ENCODE measurements at regions not wholly inside any gene's neighbourhood (a gene's known extent, or its start where the extent isn't known, plus 50 kb on each side); places are given as distances from the start of the nearest gene placed in this dataset.

DNA sequence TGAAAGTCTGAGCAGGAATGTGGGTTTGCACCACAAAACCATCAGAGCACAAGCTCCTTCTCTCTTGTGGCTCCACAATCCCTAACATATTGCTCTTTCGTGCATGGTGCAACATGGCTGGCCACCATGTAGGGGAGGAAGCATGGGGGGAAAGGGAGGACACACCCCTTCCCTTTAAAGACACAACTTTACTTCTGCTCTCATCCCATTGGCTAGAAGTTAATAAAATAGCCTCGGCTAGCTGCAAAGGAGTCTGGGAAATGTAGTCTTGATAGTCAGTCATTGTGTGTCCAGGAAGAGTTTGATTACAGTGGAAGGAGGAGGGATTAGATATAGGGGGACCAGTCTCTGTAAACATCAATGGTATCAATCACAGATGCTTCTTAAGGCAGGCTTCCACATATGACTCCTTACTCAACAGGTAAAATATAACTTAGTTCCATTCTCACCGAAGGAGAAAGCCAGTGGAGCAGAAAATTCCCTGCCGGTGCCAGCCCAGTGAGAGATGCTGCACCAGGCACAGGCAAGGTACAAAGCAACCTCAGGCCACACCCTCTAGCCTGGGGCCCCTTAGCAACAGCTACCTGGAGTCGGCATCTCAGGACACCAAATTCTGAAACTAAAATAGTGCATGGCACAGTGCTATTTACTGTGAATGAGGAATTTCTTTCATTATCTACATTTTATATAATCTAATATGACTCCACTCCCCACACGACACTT lies 124.7 kb upstream of the CTBP2 start:
- H3K27me3 ChIP-seq (replicated peaks; ENCODE audit: control insufficient read depth, insufficient read depth, low read length): no peaks in the 10 kb centered on the region
- intact Hi-C loops (cut with micrococcal nuclease; ENCODE audit: unreplicated experiment): no loop called here
- Mint-ChIP-seq H3K27me3 (ENCODE audit: insufficient read depth, unreplicated experiment) (peaks cover 10% of the 10 kb centered on the region), H3K27ac (ENCODE audit: unreplicated experiment) (no peak overlapping the region), H3K36me3 (ENCODE audit: insufficient read depth, unreplicated experiment) (no peaks in the 10 kb centered on the region), H3K4me3 (ENCODE audit: unreplicated experiment) (no peak overlapping the region), H3K4me1 (ENCODE audit: low read depth, unreplicated experiment) (no peaks in the 10 kb centered on the region), H3K9me3 (ENCODE audit: unreplicated experiment) (peaks cover 11% of the 10 kb centered on the region)
- no peaks in the 10 kb centered on the region for H3K36me3 ChIP-seq (ENCODE audit: control insufficient read depth, insufficient read depth, low read length)
- ChIA-PET POLR2A (no interaction called here), CTCF (no interaction called here)
- no TSS peak for BruUV-seq (replicated peaks)
- no peak overlapping the region for H3K4me3 ChIP-seq (ENCODE audit: low read depth, low read length)
- no peak for DNase-seq
- TF ChIP-seq, protein P1, sequence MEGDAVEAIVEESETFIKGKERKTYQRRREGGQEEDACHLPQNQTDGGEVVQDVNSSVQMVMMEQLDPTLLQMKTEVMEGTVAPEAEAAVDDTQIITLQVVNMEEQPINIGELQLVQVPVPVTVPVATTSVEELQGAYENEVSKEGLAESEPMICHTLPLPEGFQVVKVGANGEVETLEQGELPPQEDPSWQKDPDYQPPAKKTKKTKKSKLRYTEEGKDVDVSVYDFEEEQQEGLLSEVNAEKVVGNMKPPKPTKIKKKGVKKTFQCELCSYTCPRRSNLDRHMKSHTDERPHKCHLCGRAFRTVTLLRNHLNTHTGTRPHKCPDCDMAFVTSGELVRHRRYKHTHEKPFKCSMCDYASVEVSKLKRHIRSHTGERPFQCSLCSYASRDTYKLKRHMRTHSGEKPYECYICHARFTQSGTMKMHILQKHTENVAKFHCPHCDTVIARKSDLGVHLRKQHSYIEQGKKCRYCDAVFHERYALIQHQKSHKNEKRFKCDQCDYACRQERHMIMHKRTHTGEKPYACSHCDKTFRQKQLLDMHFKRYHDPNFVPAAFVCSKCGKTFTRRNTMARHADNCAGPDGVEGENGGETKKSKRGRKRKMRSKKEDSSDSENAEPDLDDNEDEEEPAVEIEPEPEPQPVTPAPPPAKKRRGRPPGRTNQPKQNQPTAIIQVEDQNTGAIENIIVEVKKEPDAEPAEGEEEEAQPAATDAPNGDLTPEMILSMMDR (IDR thresholded peaks at IDR 0.05; ENCODE audit: insufficient read depth in 1 of 2, low read depth in 1 of 2, low read length in 1 of 2, severe bottlenecking in 1 of 2, unreplicated experiment in 1 of 2): no peak
- no peaks in the 10 kb centered on the region for H3K4me1 ChIP-seq
- H3K9me3 ChIP-seq: no peaks in the 10 kb centered on the region

DNA sequence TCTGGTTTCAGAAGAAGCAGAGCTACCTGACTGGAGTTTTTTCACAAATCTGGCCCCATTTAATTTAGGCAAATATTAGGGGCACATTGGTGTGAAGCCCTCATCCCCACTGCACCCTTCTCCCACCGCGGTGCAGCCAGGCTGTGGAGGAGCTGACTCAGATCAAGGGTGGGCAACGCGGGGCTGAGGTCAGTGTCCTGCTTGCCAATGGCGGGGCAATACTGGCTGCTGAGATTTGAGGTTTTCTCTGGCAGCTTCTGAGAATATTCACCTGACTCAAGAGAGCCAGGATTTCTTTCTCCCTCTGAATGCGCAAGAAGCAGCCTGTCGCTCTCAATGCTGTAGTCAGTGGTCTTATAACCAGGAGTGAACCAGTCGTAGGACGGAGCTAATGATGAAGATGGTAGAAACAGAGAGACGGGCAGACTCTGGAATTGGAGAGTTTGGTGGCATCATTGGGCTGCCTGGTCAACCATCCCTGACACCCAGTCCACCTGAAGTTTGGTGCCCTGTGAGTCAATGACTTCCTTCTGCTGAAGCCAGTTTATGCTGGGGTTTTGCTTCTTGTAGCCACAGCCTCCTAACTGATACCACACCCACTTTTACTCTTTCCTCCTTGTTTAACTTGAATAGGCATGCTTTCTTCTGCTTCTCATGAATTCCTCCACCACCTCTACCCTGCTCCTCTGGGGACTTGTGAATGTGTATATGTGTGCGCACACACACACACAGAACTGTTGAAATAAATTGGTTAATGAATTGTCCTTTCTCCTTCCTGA lies 123.7 kb upstream of the CTBP2 start:
- H3K36me3 Mint-ChIP-seq (ENCODE audit: insufficient read depth, unreplicated experiment): no peaks in the 10 kb centered on the region
- peaks cover 11% of the 10 kb centered on the region for H3K9me3 Mint-ChIP-seq (ENCODE audit: unreplicated experiment)
- H3K36me3 ChIP-seq (ENCODE audit: control insufficient read depth, insufficient read depth, low read length): no peaks in the 10 kb centered on the region
- TF ChIP-seq, protein P1 (IDR thresholded peaks at IDR 0.05; ENCODE audit: insufficient read depth in 1 of 2, low read depth in 1 of 2, low read length in 1 of 2, severe bottlenecking in 1 of 2, unreplicated experiment in 1 of 2): no peak
- intact Hi-C loops (cut with micrococcal nuclease; ENCODE audit: unreplicated experiment): no loop called here
- no peak overlapping the region for H3K4me3 ChIP-seq (ENCODE audit: low read depth, low read length)
- no peaks in the 10 kb centered on the region for H3K4me1 Mint-ChIP-seq (ENCODE audit: low read depth, unreplicated experiment)
- no TSS peak for BruUV-seq (replicated peaks)
- H3K4me1 ChIP-seq: no peaks in the 10 kb centered on the region
- H3K27me3 ChIP-seq (replicated peaks; ENCODE audit: control insufficient read depth, insufficient read depth, low read length): no peaks in the 10 kb centered on the region
- no peak overlapping the region for H3K4me3 Mint-ChIP-seq (ENCODE audit: unreplicated experiment)
- ChIA-PET POLR2A (no interaction called here), CTCF (no interaction called here)
- no peaks in the 10 kb centered on the region for H3K9me3 ChIP-seq
- DNase-seq: no peak
- H3K27me3 Mint-ChIP-seq (ENCODE audit: insufficient read depth, unreplicated experiment): peaks cover 10% of the 10 kb centered on the region
- H3K27ac Mint-ChIP-seq (ENCODE audit: unreplicated experiment): no peak overlapping the region

DNA sequence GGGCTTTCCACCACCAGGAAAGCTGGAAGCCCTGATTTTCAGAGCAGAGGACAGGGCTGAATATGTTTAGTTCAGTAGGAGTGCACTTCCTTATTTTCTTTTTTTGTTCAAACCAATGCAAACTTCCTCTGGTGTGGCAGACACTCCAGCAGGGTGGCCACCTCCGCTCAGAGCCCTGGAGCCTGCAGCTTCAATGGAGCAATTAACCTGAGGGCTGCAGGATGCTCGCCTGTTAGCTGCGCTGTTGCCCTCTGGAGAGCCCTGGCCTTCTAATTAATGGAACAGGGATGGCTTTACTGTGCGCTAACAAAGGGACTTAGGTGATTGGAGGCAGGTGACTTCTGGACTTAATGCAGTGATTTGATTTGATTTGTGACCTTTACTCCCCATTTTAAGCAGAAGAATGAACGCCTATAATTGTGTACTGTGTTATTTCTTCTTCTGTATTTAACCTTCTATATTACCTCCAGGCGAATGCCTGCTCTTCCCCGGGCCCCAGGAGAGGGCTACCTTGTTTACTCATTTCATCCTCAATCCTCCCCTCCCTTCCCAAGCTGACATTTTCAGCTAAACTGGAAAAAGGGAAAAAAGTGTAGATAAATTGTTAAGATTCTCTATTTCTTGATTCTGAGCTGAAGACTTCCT lies 123.0 kb upstream of the CTBP2 start:
- Histone ChIP-seq H3K4me3 (ENCODE audit: low read depth, low read length) (no peak overlapping the region), H3K27me3 (replicated peaks; ENCODE audit: control insufficient read depth, insufficient read depth, low read length) (no peaks in the 10 kb centered on the region), H3K4me1 (no peaks in the 10 kb centered on the region), H3K9me3 (no peaks in the 10 kb centered on the region), H3K36me3 (ENCODE audit: control insufficient read depth, insufficient read depth, low read length) (no peaks in the 10 kb centered on the region)
- TF ChIP-seq, protein P1 (IDR thresholded peaks at IDR 0.05; ENCODE audit: insufficient read depth in 1 of 2, low read depth in 1 of 2, low read length in 1 of 2, severe bottlenecking in 1 of 2, unreplicated experiment in 1 of 2): peak in 1 of 2 experiments; percentile 22
- Mint-ChIP-seq H3K9me3 (ENCODE audit: unreplicated experiment) (peaks cover 10% of the 10 kb centered on the region), H3K4me3 (ENCODE audit: unreplicated experiment) (no peak overlapping the region), H3K4me1 (ENCODE audit: low read depth, unreplicated experiment) (no peaks in the 10 kb centered on the region), H3K27ac (ENCODE audit: unreplicated experiment) (no peak overlapping the region), H3K27me3 (ENCODE audit: insufficient read depth, unreplicated experiment) (peaks cover 10% of the 10 kb centered on the region), H3K36me3 (ENCODE audit: insufficient read depth, unreplicated experiment) (no peaks in the 10 kb centered on the region)
- ChIA-PET POLR2A (no interaction called here), CTCF (no interaction called here)
- no TSS peak for BruUV-seq (replicated peaks)
- DNase-seq: no peak
- intact Hi-C loops (cut with micrococcal nuclease; ENCODE audit: unreplicated experiment): no loop called here
